IPS-15b (cell line): ENCODE measurements at regions not wholly inside any gene's neighbourhood (a gene's known extent, or its start where the extent isn't known, plus 50 kb on each side); places are given as distances from the start of the nearest gene placed in this dataset.

Source experiments
- H3K27me3 ChIP-seq: one replicate; pipeline ENCODE4 v1.6.1; 2013; ENCODE audit warnings: low read length; ENCODE audit not compliant: control insufficient read depth, insufficient read depth
- H3K36me3 ChIP-seq: one replicate; pipeline ENCODE4 v1.6.1; 2013; ENCODE audit warnings: low read length; ENCODE audit not compliant: control insufficient read depth, insufficient read depth
- H3K4me1 ChIP-seq: one replicate; pipeline ENCODE4 v1.6.1; 2013; ENCODE audit warnings: mild to moderate bottlenecking, low read length; ENCODE audit not compliant: control insufficient read depth, insufficient read depth
- H3K4me3 ChIP-seq: one replicate; pipeline ENCODE4 v1.5.1; 2013; ENCODE audit warnings: low read depth, low read length
- H3K9ac ChIP-seq: one replicate; pipeline ENCODE4 v1.6.1; 2013; ENCODE audit warnings: low read depth, mild to moderate bottlenecking, low read length
- H3K9me3 ChIP-seq: one replicate; pipeline ENCODE4 v1.6.1; 2013; ENCODE audit warnings: mild to moderate bottlenecking, low read length; ENCODE audit not compliant: control insufficient read depth, insufficient read depth

DNA sequence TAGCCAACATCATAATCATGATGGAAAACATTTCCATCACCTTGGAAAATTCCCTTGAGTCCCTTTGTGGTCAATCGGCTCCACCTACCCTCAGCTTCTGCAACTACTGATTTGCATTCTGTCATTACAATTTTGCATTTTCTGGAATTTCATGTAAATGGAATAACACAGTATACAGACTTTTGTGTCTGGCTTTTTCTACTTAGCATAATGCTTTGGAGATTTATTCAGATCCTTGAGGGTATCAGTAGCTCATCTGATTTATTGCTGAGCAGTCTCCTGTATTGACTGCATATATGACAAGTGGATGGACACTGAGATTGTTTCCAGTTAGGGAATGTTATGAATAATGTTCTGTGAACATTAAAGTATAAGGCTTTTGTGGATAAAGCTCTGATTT, 358.3 kb downstream of the USP25 start:
- Histone ChIP-seq H3K9ac (no peak overlapping the region), H3K4me1 (no peaks in the 10 kb centered on the region), H3K36me3 (no peaks in the 10 kb centered on the region), H3K27me3 (no peaks in the 10 kb centered on the region), H3K9me3 (no peaks in the 10 kb centered on the region), H3K4me3 (no peak overlapping the region)

DNA sequence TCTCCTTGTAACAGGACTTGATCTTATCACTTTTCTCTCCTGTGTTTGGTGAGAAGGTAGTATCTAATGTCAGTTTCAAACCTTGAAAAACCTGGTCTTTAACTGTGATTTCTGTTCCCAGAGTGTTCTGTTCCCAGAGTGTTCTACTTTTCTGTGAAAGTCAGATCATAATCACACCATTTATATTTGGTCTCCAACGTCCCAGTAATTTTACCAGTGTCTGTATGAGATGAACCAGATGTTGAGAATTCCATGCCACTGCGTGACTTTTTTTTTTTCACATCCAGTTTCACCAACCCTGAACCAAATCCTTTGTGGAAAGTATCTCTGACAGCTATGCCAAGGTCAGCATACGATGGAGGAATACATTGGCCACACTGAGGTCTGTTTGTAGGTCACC, 365.2 kb downstream of the USP25 start:
- Histone ChIP-seq H3K36me3 (no peaks in the 10 kb centered on the region), H3K4me1 (no peaks in the 10 kb centered on the region), H3K27me3 (no peaks in the 10 kb centered on the region), H3K4me3 (no peak overlapping the region), H3K9me3 (no peaks in the 10 kb centered on the region), H3K9ac (no peak overlapping the region)

DNA sequence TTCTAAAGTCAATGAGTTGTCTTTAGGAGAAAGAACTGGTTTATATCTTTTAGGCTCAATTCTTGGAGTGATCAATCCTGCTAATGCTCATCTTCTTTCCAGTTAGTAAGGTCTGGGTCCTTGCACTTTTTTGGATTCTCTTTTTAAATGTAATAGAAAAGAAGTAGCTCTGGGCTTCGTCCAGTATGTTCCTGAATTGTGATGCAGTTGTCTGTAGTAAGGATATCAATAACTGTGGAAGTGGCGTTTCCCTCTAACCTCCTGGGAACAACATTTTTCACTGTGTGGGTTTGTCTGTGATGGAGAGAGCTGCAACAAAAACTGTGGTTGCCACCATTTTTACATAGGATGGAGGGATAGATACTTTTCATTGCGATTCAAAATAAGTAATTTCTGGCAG, 367.2 kb downstream of the USP25 start:
- no peaks in the 10 kb centered on the region for H3K36me3 ChIP-seq
- H3K9ac ChIP-seq: no peak overlapping the region
- H3K4me1 ChIP-seq: no peaks in the 10 kb centered on the region
- H3K9me3 ChIP-seq: no peaks in the 10 kb centered on the region
- H3K27me3 ChIP-seq: no peaks in the 10 kb centered on the region
- no peak overlapping the region for H3K4me3 ChIP-seq

DNA sequence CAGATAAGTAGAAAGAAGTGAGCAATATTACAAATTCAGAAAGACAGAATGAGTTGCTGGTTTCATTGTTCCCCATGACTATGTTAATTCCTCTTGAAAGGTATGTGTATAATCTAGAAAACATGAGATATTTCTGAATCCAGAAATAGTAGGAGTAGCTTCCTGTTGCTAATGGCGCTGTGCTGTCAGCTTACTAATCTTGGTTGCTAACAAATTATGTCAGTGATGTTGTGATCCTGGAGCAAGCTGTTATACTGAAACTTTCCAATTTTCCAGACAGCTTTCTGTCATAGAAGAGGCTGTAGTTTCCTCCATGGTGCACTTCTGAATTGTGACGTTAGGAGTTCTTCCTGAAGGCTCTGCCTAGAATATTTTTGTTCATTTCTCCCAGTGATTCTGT, 372.3 kb downstream of the USP25 start:
- no peaks in the 10 kb centered on the region for H3K27me3 ChIP-seq
- H3K36me3 ChIP-seq: no peaks in the 10 kb centered on the region
- no peaks in the 10 kb centered on the region for H3K4me1 ChIP-seq
- H3K9me3 ChIP-seq: no peaks in the 10 kb centered on the region
- H3K9ac ChIP-seq: no peak overlapping the region
- no peak overlapping the region for H3K4me3 ChIP-seq

DNA sequence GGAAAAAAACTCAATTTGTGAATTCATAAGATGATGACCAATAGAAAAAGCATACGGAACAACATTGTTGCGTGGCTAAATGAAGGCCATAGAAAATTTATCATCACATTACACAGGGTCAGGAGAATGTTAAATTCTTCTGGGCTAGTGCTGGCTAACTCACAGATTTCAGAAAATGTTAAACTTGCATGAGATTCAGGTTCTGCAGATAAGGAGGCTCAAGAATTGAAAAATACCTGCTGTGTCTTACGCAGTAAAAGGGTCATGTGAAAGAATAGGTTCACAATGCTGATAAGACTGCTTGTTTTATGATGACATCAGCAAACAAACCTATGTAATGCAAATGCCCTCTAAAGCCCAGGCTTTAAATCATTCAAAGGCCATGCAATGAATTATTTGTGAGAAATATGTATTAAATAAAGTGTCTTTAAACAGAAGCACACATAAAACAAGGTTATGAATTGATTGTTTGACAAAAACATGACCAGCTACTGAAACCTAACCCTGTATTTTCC, 378.8 kb downstream of the USP25 start:
- no peaks in the 10 kb centered on the region for H3K36me3 ChIP-seq
- H3K4me1 ChIP-seq: no peaks in the 10 kb centered on the region
- no peaks in the 10 kb centered on the region for H3K27me3 ChIP-seq
- H3K4me3 ChIP-seq: no peak overlapping the region
- peaks cover 2% of the 10 kb centered on the region for H3K9me3 ChIP-seq
- H3K9ac ChIP-seq: no peak overlapping the region

DNA sequence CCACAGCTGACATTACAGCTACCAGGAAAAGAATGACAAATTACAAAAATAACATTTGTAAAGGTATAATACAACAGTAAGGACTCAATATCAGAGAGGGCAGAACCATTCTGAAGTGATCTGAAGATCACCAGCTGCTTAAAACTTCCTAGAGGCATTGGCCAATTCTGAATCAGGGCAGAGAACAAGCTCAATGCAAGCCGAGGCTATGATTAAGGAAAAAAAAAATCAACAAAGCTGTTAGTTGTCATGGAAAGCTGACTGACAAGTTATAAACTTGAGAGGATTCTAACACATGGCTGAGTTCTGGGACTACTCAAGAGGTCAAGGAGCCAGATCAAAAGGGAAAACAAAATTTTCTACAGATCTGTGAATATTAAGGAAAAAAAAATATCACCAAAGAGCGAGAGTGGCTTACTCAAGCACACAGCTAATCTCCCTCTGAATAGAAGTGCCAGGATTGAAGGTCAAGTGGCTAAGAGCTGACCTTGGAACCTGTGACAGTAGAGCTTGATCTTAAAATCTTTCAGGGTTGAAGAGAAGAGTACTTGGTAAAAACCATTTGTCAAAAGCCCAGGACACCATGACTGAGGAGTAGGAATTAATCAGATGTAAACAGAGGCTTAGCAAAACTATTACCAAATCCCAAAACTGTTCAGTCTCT, 383.4 kb downstream of the USP25 start:
- Histone ChIP-seq H3K36me3 (no peaks in the 10 kb centered on the region), H3K27me3 (no peaks in the 10 kb centered on the region), H3K9me3 (peaks cover 6% of the 10 kb centered on the region), H3K4me1 (no peaks in the 10 kb centered on the region), H3K4me3 (no peak overlapping the region), H3K9ac (no peak overlapping the region)

DNA sequence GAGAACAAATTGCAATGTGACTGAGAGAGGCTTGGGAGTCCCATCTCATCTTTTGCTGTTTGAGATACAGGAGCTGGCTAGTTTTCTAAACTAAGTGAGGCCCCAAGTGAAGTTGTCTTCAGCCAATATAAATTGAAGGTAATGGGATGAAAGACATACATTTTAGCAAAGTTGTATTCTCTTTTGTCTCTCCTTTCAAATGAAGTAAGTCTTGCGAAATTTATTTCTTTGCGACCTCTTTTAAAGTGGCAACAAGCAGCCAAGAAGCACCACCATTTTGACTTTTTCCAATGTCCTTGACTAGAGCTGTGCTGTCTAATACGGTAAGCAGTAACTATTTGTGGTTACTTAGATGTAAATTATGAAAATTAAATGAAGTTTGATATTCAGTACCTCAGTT, 385.7 kb downstream of the USP25 start:
- no peak overlapping the region for H3K9ac ChIP-seq
- H3K36me3 ChIP-seq: no peaks in the 10 kb centered on the region
- no peak overlapping the region for H3K4me3 ChIP-seq
- peaks cover 6% of the 10 kb centered on the region for H3K9me3 ChIP-seq
- H3K4me1 ChIP-seq: no peaks in the 10 kb centered on the region
- no peaks in the 10 kb centered on the region for H3K27me3 ChIP-seq

DNA sequence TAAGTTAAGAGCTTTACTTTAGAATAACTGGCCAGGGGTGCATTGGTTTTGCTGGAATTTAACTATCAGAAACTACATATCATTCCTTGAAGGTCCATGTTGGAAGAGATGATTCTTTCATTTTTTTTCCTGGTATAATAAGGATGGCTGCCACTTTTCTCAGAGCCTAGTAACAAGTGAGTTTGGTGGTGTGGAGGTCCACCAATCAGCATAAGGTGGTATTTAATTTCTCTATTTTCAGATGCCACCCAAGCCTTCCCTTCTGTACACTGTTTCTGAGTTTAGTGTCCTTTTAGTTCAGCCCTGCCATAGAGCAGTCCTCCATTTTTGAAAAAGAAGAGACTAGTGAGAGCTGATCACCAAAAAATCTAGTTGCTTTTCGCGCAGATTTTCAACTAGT, 386.3 kb downstream of the USP25 start:
- no peaks in the 10 kb centered on the region for H3K4me1 ChIP-seq
- peaks cover 6% of the 10 kb centered on the region for H3K9me3 ChIP-seq
- H3K36me3 ChIP-seq: no peaks in the 10 kb centered on the region
- no peak overlapping the region for H3K4me3 ChIP-seq
- no peaks in the 10 kb centered on the region for H3K27me3 ChIP-seq
- no peak overlapping the region for H3K9ac ChIP-seq

DNA sequence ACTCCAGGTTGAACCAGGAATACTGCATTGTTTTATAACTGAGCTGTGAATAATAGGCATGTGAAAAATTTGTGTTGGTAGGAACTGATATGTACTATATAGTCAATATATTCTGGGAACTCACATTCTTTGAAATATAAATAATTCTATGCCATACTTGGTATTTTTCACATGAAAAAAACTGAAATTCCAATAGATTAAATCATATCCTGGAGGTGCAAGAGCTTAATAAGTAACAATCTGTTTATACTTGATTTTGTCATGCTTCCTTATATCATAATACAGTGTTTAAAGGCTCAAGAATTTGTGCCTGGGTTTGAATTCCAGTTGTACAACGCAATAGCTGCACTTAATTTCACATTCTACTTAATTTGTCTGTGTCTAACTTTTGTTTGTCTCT, 387.0 kb downstream of the USP25 start:
- Histone ChIP-seq H3K4me3 (no peak overlapping the region), H3K9ac (no peak overlapping the region), H3K4me1 (no peaks in the 10 kb centered on the region), H3K36me3 (no peaks in the 10 kb centered on the region), H3K9me3 (peaks cover 6% of the 10 kb centered on the region), H3K27me3 (no peaks in the 10 kb centered on the region)

DNA sequence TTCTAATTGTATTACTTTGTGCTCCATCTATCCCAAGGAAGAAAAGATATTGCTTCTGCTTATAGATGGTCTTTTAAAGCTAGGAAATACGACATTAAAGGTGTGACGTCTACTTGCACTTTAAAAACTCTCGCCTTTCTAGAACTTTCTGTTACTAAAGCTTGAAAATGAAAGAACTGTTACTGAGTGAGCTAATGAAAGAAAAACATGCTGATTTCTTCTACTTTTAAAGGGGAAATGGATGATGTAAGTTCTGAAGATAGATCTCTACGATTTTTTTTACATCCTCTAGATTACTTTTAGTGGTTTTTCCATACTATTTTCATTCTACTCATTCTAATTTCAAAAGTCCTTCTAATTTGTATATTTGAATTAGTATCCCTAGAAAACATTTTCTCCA, 387.5 kb downstream of the USP25 start:
- H3K27me3 ChIP-seq: no peaks in the 10 kb centered on the region
- H3K4me3 ChIP-seq: no peak overlapping the region
- peaks cover 6% of the 10 kb centered on the region for H3K9me3 ChIP-seq
- H3K9ac ChIP-seq: no peak overlapping the region
- H3K36me3 ChIP-seq: no peaks in the 10 kb centered on the region
- no peaks in the 10 kb centered on the region for H3K4me1 ChIP-seq

DNA sequence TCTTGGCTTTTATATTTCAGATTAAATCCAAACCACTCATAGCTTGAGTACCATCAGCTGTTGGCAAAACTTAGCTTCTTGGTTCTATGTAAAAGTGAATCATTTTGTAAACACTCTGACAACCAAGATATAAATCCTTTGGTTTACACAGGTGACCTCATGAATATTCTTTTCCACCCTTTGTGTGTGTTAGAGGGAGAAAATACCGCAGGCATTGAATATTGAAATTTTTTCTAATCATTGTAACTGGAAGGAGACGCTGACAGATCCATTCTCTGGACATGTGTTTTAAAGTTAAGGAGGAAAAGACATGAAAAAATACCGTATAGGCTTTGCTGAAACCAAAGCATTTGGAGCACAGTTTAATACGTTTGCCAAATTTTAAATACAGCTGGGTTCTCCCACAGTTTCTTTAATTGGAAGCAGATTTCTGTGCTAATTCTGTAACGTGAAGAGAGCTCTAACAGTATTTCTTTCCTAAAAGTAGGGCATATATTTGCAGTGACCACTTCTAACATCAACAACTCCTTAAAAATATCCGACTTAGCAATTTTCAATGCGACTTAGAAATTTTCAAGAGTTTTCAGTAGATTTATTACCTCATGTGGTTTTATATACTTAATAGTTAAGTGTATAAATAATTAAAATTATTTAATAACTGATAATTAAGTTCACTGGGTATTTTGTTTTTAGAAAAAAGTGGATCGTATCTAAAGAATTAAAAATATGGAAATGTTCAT, 388.2 kb downstream of the USP25 start:
- H3K9me3 ChIP-seq: peaks cover 4% of the 10 kb centered on the region
- H3K27me3 ChIP-seq: no peaks in the 10 kb centered on the region
- H3K9ac ChIP-seq: no peak overlapping the region
- no peak overlapping the region for H3K4me3 ChIP-seq
- H3K36me3 ChIP-seq: no peaks in the 10 kb centered on the region
- no peaks in the 10 kb centered on the region for H3K4me1 ChIP-seq
